ENCODE measurements at regions not wholly inside any gene's neighbourhood (a gene's known extent, or its start where the extent isn't known, plus 50 kb on each side); places are given as distances from the start of the nearest gene placed in this dataset.

DNA sequence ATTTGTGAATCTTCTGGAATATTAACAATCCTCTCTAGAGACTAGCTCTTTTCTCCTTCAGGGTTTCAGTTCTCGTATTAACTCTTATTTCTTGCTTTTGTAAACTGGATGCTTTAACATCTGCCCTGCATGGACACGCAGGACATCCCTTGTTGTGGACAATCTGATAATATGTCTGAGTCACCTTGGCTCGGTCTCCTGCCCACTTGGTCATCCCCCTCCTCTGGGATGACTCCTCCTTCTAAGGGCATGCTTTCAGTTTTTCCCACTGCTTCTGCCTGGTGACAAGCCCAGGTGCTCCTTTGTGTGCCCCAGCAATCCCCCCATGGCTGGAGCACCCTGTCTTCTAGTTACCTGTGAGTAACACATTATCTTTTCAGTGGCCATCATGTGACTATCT is 460.5 kb downstream of the DSC3 start:
- TF ChIP-seq, protein P1, sequence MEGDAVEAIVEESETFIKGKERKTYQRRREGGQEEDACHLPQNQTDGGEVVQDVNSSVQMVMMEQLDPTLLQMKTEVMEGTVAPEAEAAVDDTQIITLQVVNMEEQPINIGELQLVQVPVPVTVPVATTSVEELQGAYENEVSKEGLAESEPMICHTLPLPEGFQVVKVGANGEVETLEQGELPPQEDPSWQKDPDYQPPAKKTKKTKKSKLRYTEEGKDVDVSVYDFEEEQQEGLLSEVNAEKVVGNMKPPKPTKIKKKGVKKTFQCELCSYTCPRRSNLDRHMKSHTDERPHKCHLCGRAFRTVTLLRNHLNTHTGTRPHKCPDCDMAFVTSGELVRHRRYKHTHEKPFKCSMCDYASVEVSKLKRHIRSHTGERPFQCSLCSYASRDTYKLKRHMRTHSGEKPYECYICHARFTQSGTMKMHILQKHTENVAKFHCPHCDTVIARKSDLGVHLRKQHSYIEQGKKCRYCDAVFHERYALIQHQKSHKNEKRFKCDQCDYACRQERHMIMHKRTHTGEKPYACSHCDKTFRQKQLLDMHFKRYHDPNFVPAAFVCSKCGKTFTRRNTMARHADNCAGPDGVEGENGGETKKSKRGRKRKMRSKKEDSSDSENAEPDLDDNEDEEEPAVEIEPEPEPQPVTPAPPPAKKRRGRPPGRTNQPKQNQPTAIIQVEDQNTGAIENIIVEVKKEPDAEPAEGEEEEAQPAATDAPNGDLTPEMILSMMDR (IDR thresholded peaks at IDR 0.05 in 2 of 3, conservative IDR thresholded peaks at IDR 0.05 in 1 of 3; ENCODE audit: control insufficient read depth in 2 of 3, extremely low read depth in 1 of 3, insufficient read depth in 1 of 3, low read depth in 3 of 3, low read length in 3 of 3): no peak
- TF ChIP-seq, protein P2, sequence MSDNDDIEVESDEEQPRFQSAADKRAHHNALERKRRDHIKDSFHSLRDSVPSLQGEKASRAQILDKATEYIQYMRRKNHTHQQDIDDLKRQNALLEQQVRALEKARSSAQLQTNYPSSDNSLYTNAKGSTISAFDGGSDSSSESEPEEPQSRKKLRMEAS (IDR thresholded peaks at IDR 0.05; ENCODE audit: low read depth, low read length): no peak
- TF ChIP-seq NR2F1 (conservative IDR thresholded peaks at IDR 0.05) (no peak), RFX5 (IDR thresholded peaks at IDR 0.05; ENCODE audit: low read depth, low read length) (no peak), ZSCAN29 (IDR thresholded peaks at IDR 0.05) (no peak), CHD2 (IDR thresholded peaks at IDR 0.05; ENCODE audit: borderline replicate concordance, low read depth, low read length) (no peak), EP300 (IDR thresholded peaks at IDR 0.05; ENCODE audit: borderline replicate concordance in 1 of 2, control insufficient read depth in 1 of 2, low read depth in 2 of 2, low read length in 2 of 2) (no peak)
- TF ChIP-seq, protein P3, sequence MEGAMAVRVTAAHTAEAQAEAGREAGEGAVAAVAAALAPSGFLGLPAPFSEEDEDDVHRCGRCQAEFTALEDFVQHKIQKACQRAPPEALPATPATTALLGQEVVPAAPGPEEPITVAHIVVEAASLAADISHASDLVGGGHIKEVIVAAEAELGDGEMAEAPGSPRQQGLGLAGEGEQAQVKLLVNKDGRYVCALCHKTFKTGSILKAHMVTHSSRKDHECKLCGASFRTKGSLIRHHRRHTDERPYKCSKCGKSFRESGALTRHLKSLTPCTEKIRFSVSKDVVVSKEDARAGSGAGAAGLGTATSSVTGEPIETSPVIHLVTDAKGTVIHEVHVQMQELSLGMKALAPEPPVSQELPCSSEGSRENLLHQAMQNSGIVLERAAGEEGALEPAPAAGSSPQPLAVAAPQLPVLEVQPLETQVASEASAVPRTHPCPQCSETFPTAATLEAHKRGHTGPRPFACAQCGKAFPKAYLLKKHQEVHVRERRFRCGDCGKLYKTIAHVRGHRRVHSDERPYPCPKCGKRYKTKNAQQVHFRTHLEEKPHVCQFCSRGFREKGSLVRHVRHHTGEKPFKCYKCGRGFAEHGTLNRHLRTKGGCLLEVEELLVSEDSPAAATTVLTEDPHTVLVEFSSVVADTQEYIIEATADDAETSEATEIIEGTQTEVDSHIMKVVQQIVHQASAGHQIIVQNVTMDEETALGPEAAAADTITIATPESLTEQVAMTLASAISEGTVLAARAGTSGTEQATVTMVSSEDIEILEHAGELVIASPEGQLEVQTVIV (IDR thresholded peaks at IDR 0.05; ENCODE audit: borderline replicate concordance, partially characterized antibody): no peak
